ENCODE measurements at regions not wholly inside any gene's neighbourhood (a gene's known extent, or its start where the extent isn't known, plus 50 kb on each side); places are given as distances from the start of the nearest gene placed in this dataset.

DNA sequence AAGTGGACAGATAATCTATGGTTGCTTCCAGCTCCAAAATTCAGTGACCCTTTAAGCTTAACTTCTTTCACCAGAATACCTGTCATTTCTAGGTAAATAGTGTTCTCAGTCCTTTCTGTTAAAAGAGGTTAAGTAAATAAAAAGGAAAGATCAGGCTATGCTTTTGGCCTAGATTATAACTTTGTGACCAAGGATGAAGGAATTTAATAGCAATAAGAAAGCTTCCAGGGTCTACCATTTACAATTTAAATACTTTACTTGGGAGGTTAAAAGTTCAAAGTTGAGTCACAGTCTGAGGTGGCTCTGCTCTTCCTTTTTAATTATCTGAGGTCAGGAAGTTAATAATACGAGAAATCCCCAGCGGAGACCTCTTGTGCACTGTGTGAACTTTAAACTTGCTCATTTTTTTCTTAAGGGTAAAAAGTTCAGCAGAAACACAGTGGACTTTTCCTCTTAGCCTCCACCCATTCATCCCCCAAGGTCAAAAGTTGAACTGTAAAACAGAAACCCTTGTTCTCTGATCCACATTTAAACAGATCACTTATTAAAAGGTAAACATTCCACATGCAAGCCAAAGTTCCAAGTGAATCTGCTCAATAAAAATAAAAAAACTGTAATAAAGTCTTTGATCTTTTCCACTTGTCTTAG lies 187.1 kb downstream of the NRIP1 start:
- H3K36me3 Mint-ChIP-seq (ENCODE audit: insufficient read depth): no peaks in the 10 kb centered on the region
- peaks cover 11% of the 10 kb centered on the region for H3K4me1 Mint-ChIP-seq (ENCODE audit: low read depth)
- DNase-seq (no peak), ATAC-seq (no peak)
- no peak overlapping the region for H3K4me3 Mint-ChIP-seq
- H3K27me3 Mint-ChIP-seq (ENCODE audit: low read depth): no peaks in the 10 kb centered on the region
- no peaks in the 10 kb centered on the region for H3K9me3 Mint-ChIP-seq

DNA sequence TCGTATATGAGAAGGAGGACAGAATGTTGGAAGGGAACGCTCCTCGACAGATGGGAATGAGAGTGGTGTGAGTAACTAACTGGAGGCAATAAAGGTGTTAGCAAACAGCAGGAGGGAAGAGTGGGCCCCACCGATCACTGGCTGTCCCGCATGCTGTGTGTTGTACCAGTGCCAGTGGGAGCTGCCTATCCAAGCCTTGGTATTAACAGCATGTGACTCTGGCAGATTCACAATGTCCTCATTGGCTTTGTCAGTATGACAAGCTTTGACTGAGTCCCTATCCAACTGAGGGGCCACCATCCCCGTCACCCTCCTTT lies 188.3 kb downstream of the NRIP1 start:
- no peaks in the 10 kb centered on the region for H3K27me3 Mint-ChIP-seq (ENCODE audit: low read depth)
- H3K4me3 Mint-ChIP-seq: no peak overlapping the region
- ATAC-seq (no peak), DNase-seq (no peak)
- H3K9me3 Mint-ChIP-seq: no peaks in the 10 kb centered on the region
- peaks cover 11% of the 10 kb centered on the region for H3K4me1 Mint-ChIP-seq (ENCODE audit: low read depth)
- no peaks in the 10 kb centered on the region for H3K36me3 Mint-ChIP-seq (ENCODE audit: insufficient read depth)

DNA sequence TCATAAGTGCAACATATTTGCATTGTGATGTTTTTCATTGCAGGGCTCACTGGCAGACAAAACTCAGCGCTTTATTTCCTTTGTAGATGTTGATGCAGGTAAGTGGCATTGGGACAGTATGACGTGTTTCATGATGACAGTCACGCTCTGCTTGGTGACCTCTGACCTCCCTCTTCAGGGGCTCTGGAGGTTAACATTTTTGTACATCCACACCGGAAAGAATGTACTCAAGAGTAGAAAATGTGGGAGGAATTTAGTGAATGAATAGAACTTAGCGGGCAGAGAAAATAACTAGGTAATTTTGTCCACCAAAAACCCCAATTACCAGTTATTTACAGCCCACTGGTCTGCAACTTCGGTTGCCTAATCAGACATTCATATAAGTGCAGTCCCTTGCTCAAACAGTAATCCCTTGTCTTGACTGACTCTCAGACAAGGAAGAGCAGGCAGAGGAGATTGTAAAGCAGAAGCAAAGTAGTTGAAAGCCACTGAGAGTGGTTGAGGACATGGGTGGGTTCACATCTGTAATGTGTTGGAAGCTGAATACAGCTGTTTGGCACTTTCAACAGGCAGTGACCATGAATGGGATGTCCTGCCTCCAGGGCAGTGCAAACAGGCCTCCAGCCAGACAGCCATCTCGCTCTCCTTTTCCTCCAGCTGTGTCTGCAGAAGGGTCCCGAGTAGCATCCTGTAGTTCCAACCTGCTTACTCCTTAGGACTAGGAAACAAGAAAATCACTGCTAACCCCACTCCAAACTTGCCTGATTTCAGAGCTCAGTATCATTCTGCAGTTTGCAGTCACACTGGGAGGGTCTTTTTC lies 188.9 kb downstream of the NRIP1 start:
- Mint-ChIP-seq H3K4me1 (ENCODE audit: low read depth) (peaks cover 11% of the 10 kb centered on the region), H3K36me3 (ENCODE audit: insufficient read depth) (no peaks in the 10 kb centered on the region), H3K9me3 (no peaks in the 10 kb centered on the region), H3K27me3 (ENCODE audit: low read depth) (no peaks in the 10 kb centered on the region), H3K4me3 (no peak overlapping the region)
- ATAC-seq (no peak), DNase-seq (no peak)

DNA sequence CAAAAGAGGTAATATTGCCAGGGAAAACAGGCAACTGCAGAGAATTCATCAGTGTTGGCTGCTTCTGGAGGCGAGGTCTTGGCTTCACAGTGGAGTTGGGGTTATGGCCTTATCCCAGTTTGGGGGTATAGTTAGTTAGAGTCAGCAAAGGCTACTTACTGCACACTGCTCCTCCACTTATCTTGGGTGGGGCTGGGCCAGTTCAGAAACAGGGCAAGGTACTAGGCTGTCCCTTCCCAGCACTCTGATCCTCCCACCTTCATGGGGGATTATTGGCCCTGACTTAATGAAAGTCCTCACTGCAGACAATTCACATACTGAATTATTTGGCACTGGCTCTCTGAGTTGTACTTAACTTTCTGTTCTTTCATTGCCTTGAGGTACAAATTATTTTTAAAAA lies 189.6 kb downstream of the NRIP1 start:
- no peak overlapping the region for H3K4me3 Mint-ChIP-seq
- no peaks in the 10 kb centered on the region for H3K36me3 Mint-ChIP-seq (ENCODE audit: insufficient read depth)
- no peaks in the 10 kb centered on the region for H3K9me3 Mint-ChIP-seq
- ATAC-seq: no peak
- DNase-seq: no peak
- peaks cover 16% of the 10 kb centered on the region for H3K4me1 Mint-ChIP-seq (ENCODE audit: low read depth)
- no peaks in the 10 kb centered on the region for H3K27me3 Mint-ChIP-seq (ENCODE audit: low read depth)

DNA sequence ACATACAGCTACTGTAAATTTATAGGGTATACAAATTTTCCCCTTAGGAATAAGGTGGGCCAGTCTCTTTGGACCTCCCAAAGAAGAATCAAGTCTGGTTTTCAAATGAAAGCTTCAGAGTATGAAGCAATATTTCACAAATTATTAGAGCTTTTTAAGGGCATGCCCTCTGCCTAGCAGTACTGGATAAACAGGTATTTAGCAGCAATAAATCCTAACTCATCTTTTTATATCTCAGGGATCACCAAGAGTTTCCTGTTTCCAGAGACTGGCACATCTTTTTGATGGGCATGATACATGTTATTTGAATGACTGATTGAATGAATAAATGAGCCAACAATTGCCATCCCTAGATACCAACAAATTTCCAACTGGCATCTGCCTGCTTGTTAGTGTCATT lies 190.4 kb downstream of the NRIP1 start:
- DNase-seq: no peak

DNA sequence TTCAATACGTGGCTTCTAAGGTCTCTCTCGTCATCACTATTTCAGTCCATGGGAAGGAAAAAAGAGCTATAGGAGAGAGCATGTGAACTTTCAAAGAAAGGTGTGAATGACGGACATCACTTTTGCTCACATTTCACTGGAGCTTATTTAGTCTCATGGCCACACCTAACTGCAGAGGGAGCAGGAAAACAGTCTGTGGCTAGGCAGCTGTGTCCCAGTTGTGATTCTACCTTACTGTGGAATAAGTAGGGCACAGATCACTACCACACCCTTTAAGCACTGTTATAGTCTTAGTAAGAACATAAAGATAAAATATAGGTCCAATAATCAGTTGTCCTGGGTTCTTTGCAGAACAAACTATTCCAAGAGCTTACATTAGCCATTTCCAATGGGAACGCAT lies 192.9 kb downstream of the NRIP1 start:
- Mint-ChIP-seq H3K4me3 (no peak overlapping the region), H3K36me3 (ENCODE audit: insufficient read depth) (no peaks in the 10 kb centered on the region), H3K4me1 (ENCODE audit: low read depth) (peaks cover 8% of the 10 kb centered on the region), H3K27me3 (ENCODE audit: low read depth) (peaks cover 7% of the 10 kb centered on the region), H3K9me3 (no peaks in the 10 kb centered on the region)
- ATAC-seq: no peak
- DNase-seq: no peak

More for the DNA sequence above, 190.4 kb downstream of the NRIP1 start:
- no peak overlapping the region for H3K4me3 Mint-ChIP-seq
- no peaks in the 10 kb centered on the region for H3K36me3 Mint-ChIP-seq (ENCODE audit: insufficient read depth)
- H3K9me3 Mint-ChIP-seq: no peaks in the 10 kb centered on the region
- no peak for ATAC-seq
- H3K4me1 Mint-ChIP-seq (ENCODE audit: low read depth): peaks cover 14% of the 10 kb centered on the region
- no peaks in the 10 kb centered on the region for H3K27me3 Mint-ChIP-seq (ENCODE audit: low read depth)

DNA sequence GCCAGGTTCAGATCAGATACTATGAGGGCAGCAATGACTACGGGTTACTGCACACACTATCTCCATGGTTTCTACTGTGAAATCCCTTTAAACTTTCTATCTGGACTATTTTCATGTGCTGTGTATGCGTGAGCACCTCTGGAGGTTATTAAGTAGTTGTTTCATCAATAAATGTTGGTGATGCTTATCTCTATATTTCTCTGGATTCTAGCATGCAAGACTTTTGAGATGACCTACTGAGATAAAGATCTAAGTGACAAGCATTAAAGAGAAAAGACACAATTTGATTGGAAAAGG lies 194.0 kb downstream of the NRIP1 start:
- Mint-ChIP-seq H3K4me1 (ENCODE audit: low read depth) (peaks cover 8% of the 10 kb centered on the region), H3K36me3 (ENCODE audit: insufficient read depth) (no peaks in the 10 kb centered on the region), H3K9me3 (no peaks in the 10 kb centered on the region), H3K4me3 (no peak overlapping the region), H3K27me3 (ENCODE audit: low read depth) (peaks cover 7% of the 10 kb centered on the region)
- no peak for DNase-seq
- ATAC-seq: no peak

DNA sequence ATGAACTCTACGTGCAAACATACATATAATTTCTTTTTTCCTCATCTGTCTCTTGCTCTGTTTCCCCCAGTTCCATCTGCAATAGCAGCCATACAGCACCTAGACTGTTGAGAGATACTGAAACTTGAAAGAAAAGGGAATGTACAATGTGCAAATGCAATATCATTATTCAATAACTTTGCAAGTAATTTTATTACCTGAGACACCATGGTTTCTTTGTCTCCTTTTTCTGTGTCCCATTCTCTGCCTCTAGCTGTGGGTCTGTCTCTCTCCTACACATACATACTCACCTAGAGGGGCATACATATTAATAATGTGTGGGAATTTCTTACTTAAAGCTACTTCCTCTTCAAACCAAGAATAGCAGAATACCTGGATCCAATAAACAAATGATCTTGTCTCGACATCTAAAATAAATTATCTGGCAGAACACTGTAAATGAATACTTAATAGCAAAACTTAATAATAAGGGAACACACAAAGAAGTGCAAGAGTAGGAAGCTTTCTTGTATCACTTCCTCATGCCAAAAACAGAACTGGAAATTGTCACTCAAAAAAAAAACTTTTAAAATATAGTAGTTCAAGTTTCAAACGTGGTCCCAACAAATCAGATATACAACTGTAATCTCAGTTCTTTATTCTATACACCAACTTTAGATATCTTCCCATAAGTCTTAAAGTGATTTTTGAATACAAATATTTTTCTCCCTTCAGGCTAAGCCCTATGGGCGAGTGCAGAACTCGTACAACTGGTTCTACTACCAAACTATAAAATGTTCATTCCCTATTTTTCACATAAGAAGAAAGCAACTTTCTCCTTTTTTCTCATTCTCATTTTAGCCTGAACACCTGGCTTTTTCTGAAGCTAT lies 194.6 kb downstream of the NRIP1 start:
- Mint-ChIP-seq H3K27me3 (ENCODE audit: low read depth) (peaks cover 7% of the 10 kb centered on the region), H3K9me3 (no peaks in the 10 kb centered on the region), H3K4me1 (ENCODE audit: low read depth) (peaks cover 8% of the 10 kb centered on the region), H3K4me3 (no peak overlapping the region), H3K36me3 (ENCODE audit: insufficient read depth) (no peaks in the 10 kb centered on the region)
- no peak for ATAC-seq
- no peak for DNase-seq

DNA sequence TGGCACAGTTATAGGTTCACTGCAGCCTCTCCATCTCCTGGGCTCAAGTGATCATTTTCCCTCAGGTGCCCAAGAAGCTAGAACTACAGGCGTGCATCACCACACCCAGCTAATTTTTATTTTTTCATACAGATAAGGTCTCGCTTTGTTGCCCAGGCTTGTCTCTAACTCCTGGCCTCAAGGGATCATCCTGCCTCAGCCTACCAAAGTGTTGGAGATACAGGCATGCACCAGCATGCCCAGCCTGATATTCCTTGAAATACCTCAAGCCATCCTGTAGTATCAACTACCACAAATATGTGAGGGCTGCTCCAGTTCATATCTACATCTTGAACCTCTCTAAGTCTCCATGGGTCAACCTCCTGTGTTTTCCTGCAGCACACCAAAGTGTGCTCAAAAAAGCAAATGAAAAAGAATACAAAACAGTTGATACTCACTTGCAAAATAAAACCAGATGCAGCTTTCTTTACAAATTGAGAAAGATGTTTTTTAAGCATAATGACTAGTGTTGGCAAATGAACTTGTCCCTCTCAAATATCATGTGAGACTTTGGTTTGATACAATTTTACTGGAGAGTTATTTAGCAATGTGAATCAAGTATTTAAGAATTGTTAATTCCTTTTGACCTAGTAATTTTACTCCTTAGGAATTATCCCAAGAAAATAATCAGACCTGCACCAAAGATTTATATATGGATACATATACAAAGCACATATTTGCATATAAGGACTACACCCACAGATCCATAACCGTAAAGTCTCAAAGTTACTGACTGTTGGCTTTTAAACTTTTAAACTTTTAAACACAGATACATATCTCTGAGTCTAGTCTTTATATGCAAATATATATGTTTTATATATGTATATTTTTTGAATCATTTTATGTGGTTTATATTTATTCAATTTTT lies 197.7 kb downstream of the NRIP1 start:
- H3K36me3 Mint-ChIP-seq (ENCODE audit: insufficient read depth): no peaks in the 10 kb centered on the region
- H3K4me1 Mint-ChIP-seq (ENCODE audit: low read depth): peaks cover 8% of the 10 kb centered on the region
- peaks cover 7% of the 10 kb centered on the region for H3K27me3 Mint-ChIP-seq (ENCODE audit: low read depth)

DNA sequence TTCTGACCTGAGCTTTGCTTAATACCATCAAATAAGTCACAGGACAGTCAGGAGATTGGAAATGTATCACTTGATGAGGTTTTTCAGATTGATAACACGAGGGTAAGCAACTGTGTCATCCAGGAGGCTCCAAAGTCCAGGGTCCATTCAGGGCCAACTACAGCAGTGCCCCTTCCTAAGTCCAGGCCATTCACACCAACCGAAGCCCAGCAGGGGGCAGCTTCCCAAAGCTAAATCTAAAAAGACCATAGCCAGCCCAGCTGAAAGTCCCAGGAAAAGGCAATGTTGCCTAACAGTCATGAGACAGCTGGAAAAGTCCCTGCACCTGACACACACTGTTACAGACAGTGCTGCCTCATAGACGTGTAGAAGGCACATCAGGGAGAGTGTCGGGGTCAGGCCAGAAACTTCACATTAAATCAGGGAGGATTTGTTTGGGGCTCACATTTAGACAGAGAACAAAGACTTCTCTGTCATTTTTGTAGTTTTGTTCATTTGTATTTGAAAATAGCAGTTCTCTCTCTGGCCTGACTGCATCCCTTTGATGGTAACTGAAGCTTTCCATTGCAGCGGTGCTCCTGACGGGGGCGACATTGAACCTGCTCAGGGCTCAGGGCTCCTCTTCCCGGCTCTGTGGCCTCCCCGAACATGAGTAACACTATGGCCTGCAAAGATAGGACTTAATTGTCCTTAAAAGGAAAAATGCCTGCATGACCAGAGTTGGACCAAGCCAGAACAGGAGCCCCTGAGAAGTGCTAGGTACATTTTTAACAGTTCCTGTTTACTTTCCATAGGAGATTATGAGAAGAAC lies 200.4 kb downstream of the NRIP1 start:
- H3K36me3 Mint-ChIP-seq (ENCODE audit: insufficient read depth): no peaks in the 10 kb centered on the region

More for the DNA sequence above, 197.7 kb downstream of the NRIP1 start:
- Mint-ChIP-seq H3K4me3 (no peak overlapping the region), H3K9me3 (no peaks in the 10 kb centered on the region)
- ATAC-seq (no peak), DNase-seq (no peak)

DNA sequence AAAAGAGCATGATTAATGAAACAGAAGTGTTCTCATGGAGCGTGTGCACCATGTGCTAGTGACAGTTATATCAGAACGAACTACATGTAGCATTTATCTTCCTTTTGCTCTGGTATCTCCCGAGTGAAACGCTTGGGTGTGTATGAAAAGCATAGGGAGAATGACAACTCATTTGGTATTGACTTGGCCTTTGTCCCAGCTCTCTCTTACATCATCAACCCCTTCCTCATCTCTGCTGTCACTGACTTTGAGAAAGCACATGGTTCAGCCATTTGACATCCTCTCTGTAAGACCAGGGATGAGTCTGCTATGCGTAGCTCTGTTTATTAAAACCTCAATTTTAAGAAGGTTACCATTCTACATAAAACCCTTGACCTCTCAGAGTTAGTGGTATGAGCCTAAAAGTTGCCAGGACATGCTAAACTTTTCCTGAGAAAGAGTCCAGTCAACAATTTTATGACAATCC lies 201.0 kb downstream of the NRIP1 start:
- DNase-seq (no peak), ATAC-seq (no peak)
- H3K36me3 Mint-ChIP-seq (ENCODE audit: insufficient read depth): no peaks in the 10 kb centered on the region

More for the DNA sequence above, 200.4 kb downstream of the NRIP1 start:
- H3K4me3 Mint-ChIP-seq: no peak overlapping the region
- peaks cover 7% of the 10 kb centered on the region for H3K27me3 Mint-ChIP-seq (ENCODE audit: low read depth)
- DNase-seq: no peak
- peaks cover 3% of the 10 kb centered on the region for H3K4me1 Mint-ChIP-seq (ENCODE audit: low read depth)
- no peaks in the 10 kb centered on the region for H3K9me3 Mint-ChIP-seq
- ATAC-seq: no peak

DNA sequence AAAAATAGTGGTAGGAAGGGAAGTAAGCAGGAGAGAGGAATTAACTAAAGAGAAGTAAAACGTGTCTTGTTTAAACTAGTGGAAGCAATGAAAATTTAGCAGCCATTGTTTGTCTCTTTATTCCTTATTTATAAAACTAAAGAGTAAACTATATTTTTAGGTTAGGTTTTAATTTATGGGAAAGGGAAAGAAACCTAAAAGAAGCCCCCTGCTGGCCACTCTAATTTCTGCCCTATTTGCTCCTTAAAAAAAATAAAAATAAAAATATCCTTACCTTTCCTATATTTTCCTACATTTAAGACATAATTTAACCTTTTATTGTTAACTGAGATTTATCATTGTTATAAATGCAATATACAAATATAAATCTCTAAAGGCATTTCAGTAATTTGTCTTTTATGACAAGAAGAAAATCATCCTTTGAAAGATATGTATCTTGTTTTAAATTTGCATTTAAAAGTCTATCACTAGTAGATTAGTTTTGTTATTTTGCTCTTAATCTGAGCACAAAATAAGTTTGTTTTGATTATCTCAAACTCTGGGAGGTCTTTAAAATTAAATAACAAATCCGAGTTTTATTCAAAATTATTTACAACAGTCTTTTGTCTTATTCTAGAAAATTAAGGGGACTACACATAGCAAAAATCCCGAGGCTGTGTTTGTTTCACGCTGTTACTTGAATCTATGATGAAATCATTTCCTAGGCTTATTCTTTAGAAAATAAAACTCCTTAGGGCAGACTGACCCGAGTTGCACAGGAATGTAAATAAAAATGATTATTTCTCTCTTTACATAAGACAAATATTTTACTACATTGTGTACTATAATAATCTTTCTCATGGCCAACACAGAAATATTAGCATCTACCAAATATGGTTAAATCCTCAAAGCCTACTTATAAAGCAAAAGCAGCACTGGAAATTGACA lies 201.7 kb downstream of the NRIP1 start:
- H3K9me3 Mint-ChIP-seq: no peaks in the 10 kb centered on the region
- ATAC-seq (no peak), DNase-seq (no peak)
- H3K4me1 Mint-ChIP-seq (ENCODE audit: low read depth): no peaks in the 10 kb centered on the region
- H3K27me3 Mint-ChIP-seq (ENCODE audit: low read depth): peaks cover 4% of the 10 kb centered on the region
- H3K36me3 Mint-ChIP-seq (ENCODE audit: insufficient read depth): no peaks in the 10 kb centered on the region
- no peak overlapping the region for H3K4me3 Mint-ChIP-seq

More for the DNA sequence above, 201.0 kb downstream of the NRIP1 start:
- no peaks in the 10 kb centered on the region for H3K9me3 Mint-ChIP-seq
- peaks cover 4% of the 10 kb centered on the region for H3K27me3 Mint-ChIP-seq (ENCODE audit: low read depth)
- no peak overlapping the region for H3K4me3 Mint-ChIP-seq
- peaks cover 1% of the 10 kb centered on the region for H3K4me1 Mint-ChIP-seq (ENCODE audit: low read depth)

Measured in activated T-cell treated with anti-CD3 and anti-CD28 coated beads, Interleukin-2, amount 50 U/mL, for 4 hours (primary cell).